Stimulated activated CD8-positive, alpha-beta memory T cell treated with anti-CD3 and anti-CD28 coated beads, Interleukin-2, amount 100 ng/mL, for 48 hours (primary cell): ENCODE measurements at regions not wholly inside any gene's neighbourhood (a gene's known extent, or its start where the extent isn't known, plus 50 kb on each side); places are given as distances from the start of the nearest gene placed in this dataset.
"Not testable (repeated sequence)": the region's sequence is repeated elsewhere in the genome, so short reads cannot be mapped to it uniquely, and the experiment has no call there.

Experiments
- DNase-seq, 2 donors: peaks; one replicate each; pipeline ENCODE4 v3.0.0-alpha.2; 2020; ENCODE audit warnings: low read depth in 2 of 2

GRCh38 chr5:75002271-75002670 is 50.1 kb downstream of the GCNT4 start:
- DNase-seq: no peak

GRCh38 chr5:74995926-74996325 is 56.4 kb downstream of the GCNT4 start:
- no peak for DNase-seq

- no peak for DNase-seq
These were observed 57.5 kb downstream of the GCNT4 start for GRCh38 chr5:74994826-74995225.

GRCh38 chr5:74993743-74994142 is 58.6 kb downstream of the GCNT4 start:
- no peak for DNase-seq

GRCh38 chr5:74992791-74993190 is 59.6 kb downstream of the GCNT4 start:
- DNase-seq: no peak

GRCh38 chr5:74991522-74991921 is 60.8 kb downstream of the GCNT4 start:
- no peak for DNase-seq

GRCh38 chr5:74990194-74990593 is 62.2 kb downstream of the GCNT4 start:
- no peak for DNase-seq

- DNase-seq: no peak
These were observed 63.9 kb downstream of the GCNT4 start for GRCh38 chr5:74988273-74988983.

GRCh38 chr5:74978345-74978744 is 74.0 kb downstream of the GCNT4 start:
- no peak for DNase-seq

- DNase-seq: no peak
These were observed 74.9 kb downstream of the GCNT4 start for GRCh38 chr5:74977471-74977870.

GRCh38 chr5:74976651-74977050 is 75.7 kb downstream of the GCNT4 start:
- DNase-seq: no peak

GRCh38 chr5:74975582-74975981 is 76.8 kb downstream of the GCNT4 start:
- DNase-seq: no peak

GRCh38 chr5:74974451-74975091 is 77.8 kb downstream of the GCNT4 start:
- no peak for DNase-seq

GRCh38 chr5:74973694-74974093 is 78.7 kb downstream of the GCNT4 start:
- no peak for DNase-seq

GRCh38 chr5:74971947-74972460 is 80.4 kb downstream of the GCNT4 start:
- DNase-seq: no peak

GRCh38 chr5:74970891-74971290 is 81.5 kb downstream of the GCNT4 start:
- not testable (repeated sequence) for DNase-seq

- DNase-seq: no peak
These were observed 82.6 kb downstream of the GCNT4 start for GRCh38 chr5:74969726-74970125.

GRCh38 chr5:74966141-74967026 is 86.0 kb downstream of the GCNT4 start:
- no peak for DNase-seq

- DNase-seq: no peak
These were observed 89.0 kb downstream of the GCNT4 start for GRCh38 chr5:74963407-74963806.

- no peak for DNase-seq
These were observed 91.7 kb upstream of the FAM169A start for GRCh38 chr5:74957906-74958305.

GRCh38 chr5:74957029-74957784 is 91.0 kb upstream of the FAM169A start:
- no peak for DNase-seq

GRCh38 chr5:74956278-74956677 is 90.1 kb upstream of the FAM169A start:
- no peak for DNase-seq
